H1 (cell line): ENCODE measurements at regions not wholly inside any gene's neighbourhood (a gene's known extent, or its start where the extent isn't known, plus 50 kb on each side); places are given as distances from the start of the nearest gene placed in this dataset.

Experiments used
- CTCF ChIA-PET: fragments of 300-600 bp; sonication (Branson Sonifier 250); formaldehyde crosslinking; loops from one replicate; lab custom pipeline; 2021; ENCODE audit not compliant: partially characterized antibody; lab: Charles Lee
- POLR2A ChIA-PET: fragments of 300-600 bp; sonication (Branson Sonifier 250); formaldehyde crosslinking; loops from one replicate; lab custom pipeline; 2021; ENCODE audit warnings: inconsistent platforms; ENCODE audit not compliant: partially characterized antibody; lab: Charles Lee
- DNase-seq, 2 experiments: peaks; one replicate each; pipeline versions ENCODE4 v3.0.0 to v3.0.0-alpha.2; 2010 to 2022; ENCODE audit warnings: low spot score in 2 of 2, low read depth in 1 of 2, mixed read lengths in 1 of 2
- FAIRE-seq: peaks from 2 replicates; lab custom pipeline; 2011; peaks lifted over from hg19 to GRCh38; lab: Jason Lieb, UNC
- H2AFZ ChIP-seq: 2 replicates; pipeline ENCODE4 v1.8.1; 2012; ENCODE audit warnings: low read length, inconsistent platforms
- H2AK5ac ChIP-seq: 2 replicates; pipeline ENCODE4 v1.6.1; 2013; ENCODE audit warnings: low read depth, low read length
- H2BK120ac ChIP-seq: replicated peaks from 2 replicates; pipeline ENCODE3; 2013; ENCODE audit warnings: low read depth, low read length, inconsistent platforms
- H2BK12ac ChIP-seq: 2 replicates; pipeline ENCODE4 v1.6.1; 2013; ENCODE audit warnings: low read depth, low read length
- H2BK15ac ChIP-seq: 2 replicates; pipeline ENCODE4 v1.6.1; 2013; ENCODE audit warnings: low read length
- H2BK20ac ChIP-seq: 2 replicates; pipeline ENCODE4 v1.6.1; 2013; ENCODE audit warnings: low read length
- H2BK5ac ChIP-seq: 2 replicates; pipeline ENCODE4 v1.6.1; 2013; ENCODE audit warnings: low read depth, low read length
- H3K14ac ChIP-seq: 2 replicates; pipeline ENCODE4 v1.6.1; 2013; ENCODE audit warnings: inconsistent platforms; ENCODE audit not compliant: insufficient read length
- H3K18ac ChIP-seq: 2 replicates; pipeline ENCODE4 v1.6.1; 2013; ENCODE audit warnings: low read length; ENCODE audit errors: extremely low read depth
- H3K23ac ChIP-seq: 2 replicates; pipeline ENCODE4 v1.6.1; 2013; ENCODE audit warnings: inconsistent platforms; ENCODE audit not compliant: insufficient read length
- H3K23me2 ChIP-seq: 2 replicates; pipeline ENCODE4 v1.6.1; 2013; ENCODE audit warnings: low read depth, low read length
- H3K27ac ChIP-seq: 2 replicates; pipeline ENCODE4 v1.6.1; 2011; ENCODE audit warnings: low read depth, low read length, inconsistent platforms
- H3K27me3 ChIP-seq, 4 experiments: replicated peaks in 1 of 4; 1 replicate in 1 of 4; 2 replicates in 3 of 4; pipeline versions ENCODE4 v1.6.1 to v1.8.1; 2011 to 2013; ENCODE audit warnings: low read length in 3 of 4, mild to moderate bottlenecking in 3 of 4, inconsistent platforms in 2 of 4, mixed read lengths in 2 of 4, moderate library complexity in 1 of 4; ENCODE audit not compliant: control insufficient read depth in 3 of 4, insufficient read depth in 3 of 4; ENCODE audit errors: extremely low read depth in 1 of 4
- H3K36me3 ChIP-seq, 4 experiments: 2 replicates each; pipeline versions ENCODE4 v1.6.1 to v1.8.1; 2011 to 2013; ENCODE audit warnings: mild to moderate bottlenecking in 4 of 4, low read length in 3 of 4, moderate library complexity in 2 of 4, control low read depth in 1 of 4, inconsistent platforms in 1 of 4; ENCODE audit not compliant: insufficient read depth in 4 of 4, control insufficient read depth in 2 of 4
- H3K4ac ChIP-seq: replicated peaks from 2 replicates; pipeline ENCODE3; 2013; ENCODE audit warnings: low read length, low read depth, mixed read lengths, inconsistent platforms; ENCODE audit not compliant: insufficient read length
- H3K4me1 ChIP-seq, 4 experiments: replicated peaks in 1 of 4; 1 replicate in 1 of 4; 2 replicates in 3 of 4; pipeline versions ENCODE4 v1.6.1 to v1.8.1; 2011 to 2013; ENCODE audit warnings: low read length in 3 of 4, inconsistent platforms in 2 of 4, mixed read lengths in 1 of 4; ENCODE audit not compliant: insufficient read depth in 4 of 4, control insufficient read depth in 3 of 4
- H3K4me2 ChIP-seq, 2 experiments: 2 replicates each; pipeline versions ENCODE4 v1.6.1 to v1.8.1; 2011 to 2013; ENCODE audit warnings: low read depth in 2 of 2, low read length in 2 of 2, control low read depth in 1 of 2, inconsistent platforms in 1 of 2, mild to moderate bottlenecking in 1 of 2; ENCODE audit not compliant: insufficient read depth in 1 of 2
- H3K4me3 ChIP-seq, 4 experiments: fragments of 200-600, 300-600 bp in 1 of 4; sonication (generic), shearing (Covaris generic), sonication (Bioruptor Twin) in 1 of 4; 2 replicates each; pipeline versions ENCODE4 v1.5.1 to v1.8.1; 2011 to 2016; ENCODE audit warnings: low read length in 4 of 4, low read depth in 3 of 4, control low read depth in 2 of 4, inconsistent platforms in 2 of 4, mild to moderate bottlenecking in 2 of 4, mixed read lengths in 1 of 4, moderate library complexity in 1 of 4; ENCODE audit not compliant: insufficient read depth in 2 of 4; ENCODE audit errors: extremely low read depth in 1 of 4
- H3K56ac ChIP-seq: replicated peaks from 2 replicates; pipeline ENCODE3; 2013; ENCODE audit warnings: low read depth, mild to moderate bottlenecking, mixed read lengths, low read length, inconsistent platforms; ENCODE audit not compliant: insufficient read length
- H3K79me1 ChIP-seq: 2 replicates; pipeline ENCODE4 v1.6.1; 2013; ENCODE audit warnings: low read depth, low read length, control low read depth
- H3K79me2 ChIP-seq, 2 experiments: 2 replicates each; pipeline versions ENCODE4 v1.6.1 to v1.8.1; 2012 to 2013; ENCODE audit warnings: low read length in 2 of 2, mild to moderate bottlenecking in 2 of 2, inconsistent platforms in 1 of 2; ENCODE audit not compliant: insufficient read depth in 2 of 2, control insufficient read depth in 1 of 2
- H3K9ac ChIP-seq, 4 experiments: replicated peaks in 1 of 4; 1 replicate in 1 of 4; 2 replicates in 3 of 4; pipeline versions ENCODE4 v1.6.1 to v1.8.1; 2011 to 2013; ENCODE audit warnings: low read depth in 3 of 4, low read length in 3 of 4, control low read depth in 2 of 4, mild to moderate bottlenecking in 2 of 4, moderate library complexity in 2 of 4, inconsistent platforms in 1 of 4; ENCODE audit errors: extremely low read depth in 1 of 4
- H3K9me3 ChIP-seq, 2 experiments: 2 replicates each; pipeline versions ENCODE4 v1.6.1 to v1.8.1; 2012 to 2013; ENCODE audit warnings: mild to moderate bottlenecking in 2 of 2, moderate library complexity in 2 of 2, control low read depth in 1 of 2, inconsistent platforms in 1 of 2, low read depth in 1 of 2, low read length in 1 of 2, mixed read lengths in 1 of 2; ENCODE audit not compliant: insufficient read depth in 2 of 2
- H4K20me1 ChIP-seq, 2 experiments: replicated peaks in 1 of 2; 2 replicates each; pipeline versions ENCODE3 to v1.8.1; 2011 to 2013; ENCODE audit warnings: inconsistent platforms in 2 of 2, low read length in 2 of 2, mild to moderate bottlenecking in 1 of 2; ENCODE audit not compliant: insufficient read depth in 2 of 2, control insufficient read depth in 1 of 2
- H4K5ac ChIP-seq: 2 replicates; pipeline ENCODE4 v1.6.1; 2013; ENCODE audit warnings: low read length, low read depth, mixed read lengths, inconsistent platforms; ENCODE audit not compliant: insufficient read length
- H4K8ac ChIP-seq: 2 replicates; pipeline ENCODE4 v1.8.0; 2013; ENCODE audit warnings: mild to moderate bottlenecking, moderate library complexity, low read length, inconsistent platforms; ENCODE audit not compliant: insufficient read depth; ENCODE audit errors: extremely low read depth
- H4K91ac ChIP-seq: replicated peaks from 2 replicates; pipeline ENCODE3; 2013; ENCODE audit warnings: low read length, mixed read lengths, inconsistent platforms; ENCODE audit not compliant: insufficient read length
- EP300 ChIP-seq, 2 experiments: IDR thresholded peaks; 1 replicate in 1 of 2; 2 replicates in 1 of 2; pipeline ENCODE4 v1.6.1; 2011 to 2012; ENCODE audit warnings: low read depth in 2 of 2, low read length in 2 of 2, mild to moderate bottlenecking in 2 of 2, borderline replicate concordance in 1 of 2, inconsistent platforms in 1 of 2, moderate library complexity in 1 of 2
- RAD21 ChIP-seq, 2 experiments: IDR thresholded peaks in 1 of 2; conservative IDR thresholded peaks in 1 of 2; 2 replicates each; pipeline ENCODE4 v1.6.1; 2011; ENCODE audit warnings: low read depth in 2 of 2, low read length in 2 of 2, improper control_type of control experiment in 1 of 2, inconsistent platforms in 1 of 2, mild to moderate bottlenecking in 1 of 2, moderate library complexity in 1 of 2
- SIX5 ChIP-seq: IDR thresholded peaks from 2 replicates; pipeline ENCODE4 v1.6.1; 2011; ENCODE audit warnings: mild to moderate bottlenecking, low read depth, low read length
- WGBS, 2 experiments: shearing (Covaris generic) in 1 of 2; methylation state at CpG; one replicate each; pipeline versions ENCODE4 v1.1.6 to v1.1.7; 2013 to 2015; ENCODE audit warnings: low lambda C conversion rate in 2 of 2, mixed read lengths in 2 of 2, inconsistent platforms in 1 of 2, low coverage in 1 of 2, missing lambda C conversion rate in 1 of 2; ENCODE audit not compliant: insufficient replicate concordance in 2 of 2, insufficient coverage in 1 of 2, insufficient read length in 1 of 2; ENCODE audit errors: extremely low coverage in 1 of 2, missing lambda C conversion rate in 1 of 2; 5-methylcytosine and 5-hydroxymethylcytosine counted together

DNA sequence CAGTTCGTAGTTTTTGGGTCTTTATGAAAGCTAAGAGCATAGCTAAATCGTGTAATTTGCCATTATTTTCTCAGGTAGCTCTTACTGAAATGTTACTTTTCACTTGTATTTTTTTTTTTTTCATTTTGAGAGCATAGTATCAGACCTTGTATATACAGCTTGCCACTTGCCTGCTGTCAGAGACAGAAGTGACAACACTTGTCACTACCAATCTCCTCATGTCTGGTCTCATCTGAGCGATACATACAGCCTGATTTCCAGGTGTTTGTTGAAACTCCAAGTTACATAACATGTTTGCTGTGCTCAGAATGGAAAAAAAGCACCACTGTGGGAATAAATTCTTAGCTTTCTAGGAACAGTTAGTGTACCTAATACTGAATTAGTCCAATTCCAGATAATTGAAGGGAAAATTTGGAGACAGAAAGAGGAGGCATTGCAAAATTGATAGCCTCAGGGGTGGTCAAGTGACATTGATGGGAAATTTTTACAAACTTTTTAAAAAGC lies 621.4 kb upstream of the PKN2 start:
- Histone ChIP-seq H4K91ac (no peak overlapping the region), H2AFZ (no peak overlapping the region), H2AK5ac (no peak overlapping the region), H3K27ac (no peak overlapping the region), H3K79me1 (no peaks in the 10 kb centered on the region), H3K18ac (no peak overlapping the region), H3K27me3 (no peaks in the 10 kb centered on the region), H2BK20ac (no peak overlapping the region), H4K8ac (no peak overlapping the region), H3K79me2 (no peaks in the 10 kb centered on the region), H4K20me1 (no peaks in the 10 kb centered on the region), H2BK120ac (no peak overlapping the region), H3K56ac (no peak overlapping the region), H3K36me3 (no peaks in the 10 kb centered on the region), H3K4me1 (no peaks in the 10 kb centered on the region), H3K9me3 (no peaks in the 10 kb centered on the region), H3K23me2 (no peaks in the 10 kb centered on the region), H2BK5ac (no peak overlapping the region), H4K5ac (no peak overlapping the region), H2BK12ac (no peak overlapping the region), H3K23ac (no peak overlapping the region), H3K4ac (no peak overlapping the region), H3K4me3 (no peak overlapping the region), H3K14ac (no peak overlapping the region), H2BK15ac (no peak overlapping the region), H3K4me2 (no peak overlapping the region), H3K9ac (no peak overlapping the region)
- DNase-seq (no peak), FAIRE-seq (no peak)
- 89% methylated on average over 3 of the region's 3 CpGs; no CpG with 5 or more reads in 1 of the 2 experiments for WGBS, 2 experiments
- POLR2A ChIA-PET: no interaction called here
- CTCF ChIA-PET: interaction anchor here (0.6 to 2.6 kb wide), 15 partner anchors 8 to 822 kb away, joined by 3 to 13 read pairs (median 3); no protein-coding TSS in a partner anchor
- TF ChIP-seq EP300 (IDR thresholded peaks at IDR 0.05; ENCODE audit: borderline replicate concordance in 1 of 2, low read depth in 2 of 2, low read length in 2 of 2) (no peak), RAD21 (IDR thresholded peaks at IDR 0.05 in 1 of 2, conservative IDR thresholded peaks at IDR 0.05 in 1 of 2; ENCODE audit: low read depth in 2 of 2, low read length in 2 of 2) (no peak), SIX5 (no peak)
